C4-2B (cell line): ENCODE measurements at regions not wholly inside any gene's neighbourhood (a gene's known extent, or its start where the extent isn't known, plus 50 kb on each side); places are given as distances from the start of the nearest gene placed in this dataset.

Source experiments
- H3K27ac ChIP-seq: fragments of 450-650 bp; 2 replicates; pipeline ENCODE4 v1.5.1; 2017
- ZFX ChIP-seq: fragments of 450-650 bp; IDR thresholded peaks from 2 replicates; pipeline ENCODE4 v1.6.1; 2017
- TF ChIP-seq, protein P1 (sequence below): fragments of 450-650 bp; conservative IDR thresholded peaks from 2 replicates; pipeline ENCODE4 v1.5.1; 2017; ENCODE audit warnings: mild to moderate bottlenecking

DNA sequence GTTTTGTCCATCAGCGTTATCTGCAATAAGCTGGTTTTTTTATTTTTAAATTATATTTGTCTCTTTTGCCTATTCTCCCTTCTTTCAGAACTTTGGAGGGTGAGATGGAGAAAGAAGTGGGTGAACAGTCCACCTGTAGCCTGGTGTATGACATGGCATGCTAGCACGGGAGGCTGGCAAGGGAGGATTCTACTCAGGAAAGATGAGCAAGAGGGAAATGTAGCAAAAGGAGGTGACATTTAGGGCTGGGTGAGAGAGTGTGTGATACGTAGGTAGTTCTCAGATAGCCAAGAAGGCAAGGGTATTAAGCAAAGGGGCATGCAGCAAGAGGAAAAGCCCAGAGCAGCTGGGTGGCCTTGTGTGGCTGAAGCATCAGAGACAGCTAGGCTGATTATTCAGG lies 612.9 kb upstream of the IGFBP3 start:
- no peak for TF ChIP-seq ZFX
- TF ChIP-seq, protein P1, sequence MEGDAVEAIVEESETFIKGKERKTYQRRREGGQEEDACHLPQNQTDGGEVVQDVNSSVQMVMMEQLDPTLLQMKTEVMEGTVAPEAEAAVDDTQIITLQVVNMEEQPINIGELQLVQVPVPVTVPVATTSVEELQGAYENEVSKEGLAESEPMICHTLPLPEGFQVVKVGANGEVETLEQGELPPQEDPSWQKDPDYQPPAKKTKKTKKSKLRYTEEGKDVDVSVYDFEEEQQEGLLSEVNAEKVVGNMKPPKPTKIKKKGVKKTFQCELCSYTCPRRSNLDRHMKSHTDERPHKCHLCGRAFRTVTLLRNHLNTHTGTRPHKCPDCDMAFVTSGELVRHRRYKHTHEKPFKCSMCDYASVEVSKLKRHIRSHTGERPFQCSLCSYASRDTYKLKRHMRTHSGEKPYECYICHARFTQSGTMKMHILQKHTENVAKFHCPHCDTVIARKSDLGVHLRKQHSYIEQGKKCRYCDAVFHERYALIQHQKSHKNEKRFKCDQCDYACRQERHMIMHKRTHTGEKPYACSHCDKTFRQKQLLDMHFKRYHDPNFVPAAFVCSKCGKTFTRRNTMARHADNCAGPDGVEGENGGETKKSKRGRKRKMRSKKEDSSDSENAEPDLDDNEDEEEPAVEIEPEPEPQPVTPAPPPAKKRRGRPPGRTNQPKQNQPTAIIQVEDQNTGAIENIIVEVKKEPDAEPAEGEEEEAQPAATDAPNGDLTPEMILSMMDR: no peak
- H3K27ac ChIP-seq: no peak overlapping the region

DNA sequence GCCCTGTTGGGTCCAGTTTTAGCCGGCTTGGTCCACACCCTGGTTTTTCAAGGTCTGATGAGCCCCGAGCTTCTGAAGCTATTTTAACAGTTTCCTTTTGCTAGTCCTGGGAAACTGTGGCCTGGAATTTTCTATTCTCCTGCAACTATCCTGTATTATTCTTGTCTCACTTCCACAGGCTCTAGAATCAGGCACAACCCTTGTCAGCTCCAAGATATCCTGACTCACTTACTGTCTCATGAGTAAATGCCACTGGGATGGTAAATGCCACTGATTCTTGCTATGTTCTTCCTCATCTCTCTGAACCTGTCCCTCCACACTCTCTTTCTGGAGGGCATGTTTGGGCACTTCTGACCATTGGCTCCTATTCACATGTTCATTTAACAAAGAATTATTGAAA lies 611.5 kb upstream of the IGFBP3 start:
- H3K27ac ChIP-seq: no peak overlapping the region
- TF ChIP-seq, protein P1: no peak
- TF ChIP-seq ZFX: no peak

DNA sequence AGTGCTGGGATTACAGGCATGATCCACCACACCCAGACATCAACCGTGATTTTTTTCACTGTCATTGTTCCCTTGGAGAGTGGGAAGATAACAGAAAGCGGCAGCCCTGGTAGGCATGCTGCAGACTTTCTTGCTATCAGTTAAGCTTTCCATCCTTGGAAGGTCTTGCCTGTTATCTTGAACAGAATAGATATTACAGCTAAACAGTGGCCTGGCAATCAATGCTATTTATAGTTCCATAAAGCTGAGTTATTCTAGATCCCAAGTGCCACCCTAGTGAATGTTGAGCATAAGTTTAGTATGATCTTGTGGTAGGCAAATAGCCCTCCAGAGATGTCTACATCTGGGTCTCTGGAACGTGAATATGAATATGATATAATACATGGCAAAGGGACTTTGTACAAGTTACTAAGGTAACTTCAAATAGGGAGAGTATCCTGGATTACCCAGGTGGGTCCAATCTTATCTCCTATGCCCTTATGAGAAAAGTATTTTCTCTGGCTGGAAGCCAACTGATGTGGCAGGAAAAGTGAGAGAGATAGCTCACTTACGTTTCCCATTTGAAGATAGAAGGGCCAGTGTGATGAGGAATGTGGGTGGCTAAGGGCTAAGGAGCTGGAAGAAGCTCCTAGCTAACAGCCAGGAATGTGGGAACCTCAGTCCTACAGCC lies 609.1 kb upstream of the IGFBP3 start:
- TF ChIP-seq ZFX: no peak
- TF ChIP-seq, protein P1: no peak
- no peak overlapping the region for H3K27ac ChIP-seq

DNA sequence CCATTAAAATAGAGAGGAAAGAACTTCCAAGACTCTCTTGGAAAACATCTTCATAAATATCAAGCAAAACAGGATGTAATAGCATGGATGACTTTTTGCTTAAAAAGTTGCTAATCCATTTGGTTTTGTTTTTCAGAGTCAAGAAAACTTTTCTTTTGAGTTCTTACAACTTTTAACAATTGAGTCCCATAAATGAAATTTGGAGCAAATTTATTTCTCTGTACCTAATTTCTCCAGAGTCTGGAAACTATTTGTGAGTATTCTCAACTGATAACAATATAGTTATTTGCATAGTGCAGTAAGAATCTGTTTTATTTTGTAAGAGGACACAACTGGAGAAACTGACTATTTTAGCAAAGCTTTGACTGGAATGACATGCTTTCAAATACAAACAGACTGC lies 606.3 kb upstream of the IGFBP3 start:
- H3K27ac ChIP-seq: no peak overlapping the region
- TF ChIP-seq, protein P1: no peak
- TF ChIP-seq ZFX: no peak

DNA sequence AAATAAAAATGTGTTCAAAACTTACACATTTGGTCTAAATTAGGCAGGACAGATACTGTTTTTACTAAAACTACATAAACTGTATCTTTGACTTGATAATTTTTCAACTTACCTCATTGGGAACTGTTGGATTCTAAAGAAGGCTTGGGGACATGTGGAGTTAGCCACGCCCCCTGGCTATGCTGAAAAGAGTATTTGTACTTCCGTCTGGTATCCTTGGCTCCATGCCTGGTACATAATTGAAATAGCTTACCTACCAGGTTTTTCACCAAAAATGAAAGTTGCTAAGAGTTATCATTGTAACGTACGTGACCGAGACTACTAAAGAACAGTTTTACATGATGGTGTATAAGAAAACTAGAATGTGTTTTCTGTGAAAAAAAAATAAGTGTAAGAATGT lies 604.8 kb upstream of the IGFBP3 start:
- H3K27ac ChIP-seq: no peak overlapping the region
- TF ChIP-seq ZFX: no peak
- TF ChIP-seq, protein P1: no peak

DNA sequence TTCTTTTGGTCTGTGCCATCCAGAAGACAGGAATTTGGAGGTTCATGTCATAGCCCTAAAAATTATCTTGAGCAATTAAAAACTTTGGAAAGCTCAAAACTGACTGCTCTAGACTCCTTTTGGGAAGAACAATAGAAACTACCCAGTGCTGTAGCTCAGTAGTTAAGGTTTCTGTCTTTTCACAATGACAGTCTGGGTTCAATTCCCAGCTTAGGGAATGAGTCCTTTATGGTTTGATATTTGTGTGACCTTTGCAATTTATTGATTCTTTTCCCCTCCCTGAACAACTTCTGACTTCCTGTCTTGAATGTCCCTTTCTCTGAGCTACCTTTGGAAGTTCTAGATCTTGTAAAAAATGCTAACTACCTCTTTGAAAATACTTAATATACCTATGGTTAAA lies 603.3 kb upstream of the IGFBP3 start:
- H3K27ac ChIP-seq: no peak overlapping the region
- no peak for TF ChIP-seq ZFX
- TF ChIP-seq, protein P1: no peak

DNA sequence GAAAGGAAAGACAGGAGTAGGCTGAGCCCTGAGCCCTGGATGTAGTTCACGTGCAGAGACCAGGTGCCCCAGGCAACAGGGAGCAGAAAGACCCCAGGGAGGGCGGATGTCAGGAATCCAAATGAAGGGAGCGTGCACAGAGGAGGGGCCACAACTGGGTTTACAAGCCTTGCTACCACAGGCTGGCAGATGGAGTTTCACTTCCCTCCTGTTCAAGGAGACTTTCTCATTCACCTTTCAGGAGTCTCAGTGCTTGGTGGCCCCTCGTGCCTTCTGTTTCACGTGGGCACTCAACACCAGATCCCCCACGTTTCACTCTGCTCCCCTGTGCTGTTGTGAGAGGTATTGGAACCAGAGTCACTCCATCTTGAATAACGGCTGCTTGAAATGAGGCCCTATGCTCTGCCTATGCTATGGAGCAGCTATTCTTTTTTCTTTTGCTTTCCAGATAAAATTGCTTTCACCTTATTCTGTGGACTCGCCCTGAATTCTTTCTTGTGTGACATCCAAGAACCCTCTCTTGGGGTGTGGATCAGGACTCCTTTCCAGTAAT lies 601.4 kb upstream of the IGFBP3 start:
- no peak for TF ChIP-seq ZFX
- TF ChIP-seq, protein P1: no peak
- H3K27ac ChIP-seq: no peak overlapping the region
